WTC11 (cell line): ENCODE measurements at regions not wholly inside any gene's neighbourhood (a gene's known extent, or its start where the extent isn't known, plus 50 kb on each side); places are given as distances from the start of the nearest gene placed in this dataset.

Experiments used
- CREM ChIP-seq: sonication (generic); formaldehyde crosslinking; IDR thresholded peaks from 2 replicates; pipeline ENCODE4 v1.8.1; 2022; ENCODE audit warnings: mild to moderate bottlenecking, missing genetic modification reagents, moderate library complexity
- FOXJ3 ChIP-seq: sonication (generic); formaldehyde crosslinking; IDR thresholded peaks from 2 replicates; pipeline ENCODE4 v1.9.0; 2021; ENCODE audit warnings: missing genetic modification reagents, mild to moderate bottlenecking, borderline replicate concordance
- FOXK1 ChIP-seq: sonication (generic); formaldehyde crosslinking; IDR thresholded peaks from 2 replicates; pipeline ENCODE4 v1.8.0; 2022; ENCODE audit warnings: mild to moderate bottlenecking, moderate library complexity, missing genetic modification reagents
- JUN ChIP-seq: sonication (generic); formaldehyde crosslinking; IDR thresholded peaks from 2 replicates; pipeline ENCODE4 v1.8.0; 2023; ENCODE audit warnings: mild to moderate bottlenecking, missing genetic modification reagents
- NFE2L1 ChIP-seq: sonication (generic); formaldehyde crosslinking; IDR thresholded peaks from 2 replicates; pipeline ENCODE4 v1.8.1; 2023; ENCODE audit warnings: missing genetic modification reagents
- TP53 ChIP-seq: sonication (generic); formaldehyde crosslinking; IDR thresholded peaks from 2 replicates; pipeline ENCODE4 v1.8.1; 2023; ENCODE audit warnings: mild to moderate bottlenecking, missing genetic modification reagents
- ZBTB43 ChIP-seq: sonication (generic); formaldehyde crosslinking; IDR thresholded peaks from 2 replicates; pipeline ENCODE4 v1.8.1; 2023; ENCODE audit warnings: mild to moderate bottlenecking, missing genetic modification reagents
- ZNF219 ChIP-seq: sonication (generic); formaldehyde crosslinking; IDR thresholded peaks from 2 replicates; pipeline ENCODE4 v1.8.0; 2023; ENCODE audit warnings: missing genetic modification reagents, mild to moderate bottlenecking, borderline replicate concordance
- ZNF263 ChIP-seq: sonication (generic); formaldehyde crosslinking; IDR thresholded peaks from 2 replicates; pipeline ENCODE4 v1.8.1; 2022; ENCODE audit warnings: low read depth, mild to moderate bottlenecking, moderate library complexity, missing genetic modification reagents
- TF ChIP-seq, protein P1 (sequence below): fragments of 200-600 bp; IDR thresholded peaks from 2 replicates; pipeline ENCODE4 v1.8.0; 2022; ENCODE audit warnings: antibody characterized with exemption
- TF ChIP-seq, protein P2 (sequence below): sonication (generic); formaldehyde crosslinking; IDR thresholded peaks from 2 replicates; pipeline ENCODE4 v1.8.1; 2023; ENCODE audit warnings: mild to moderate bottlenecking, missing genetic modification reagents, moderate library complexity
- TF ChIP-seq, protein P3 (sequence below): fragments of 250-450 bp; sonication (Bioruptor Pico); IDR thresholded peaks from 2 replicates; pipeline ENCODE4 v1.9.0; 2021; ENCODE audit warnings: mild to moderate bottlenecking, borderline replicate concordance
- TF ChIP-seq, protein P4 (sequence below): sonication (generic); formaldehyde crosslinking; IDR thresholded peaks from 2 replicates; pipeline ENCODE4 v1.8.0; 2022; ENCODE audit warnings: mild to moderate bottlenecking, missing genetic modification reagents
- TF ChIP-seq, protein P5 (sequence below): sonication (generic); formaldehyde crosslinking; IDR thresholded peaks from 2 replicates; pipeline ENCODE4 v1.8.1; 2022; ENCODE audit warnings: missing genetic modification reagents, borderline replicate concordance

DNA sequence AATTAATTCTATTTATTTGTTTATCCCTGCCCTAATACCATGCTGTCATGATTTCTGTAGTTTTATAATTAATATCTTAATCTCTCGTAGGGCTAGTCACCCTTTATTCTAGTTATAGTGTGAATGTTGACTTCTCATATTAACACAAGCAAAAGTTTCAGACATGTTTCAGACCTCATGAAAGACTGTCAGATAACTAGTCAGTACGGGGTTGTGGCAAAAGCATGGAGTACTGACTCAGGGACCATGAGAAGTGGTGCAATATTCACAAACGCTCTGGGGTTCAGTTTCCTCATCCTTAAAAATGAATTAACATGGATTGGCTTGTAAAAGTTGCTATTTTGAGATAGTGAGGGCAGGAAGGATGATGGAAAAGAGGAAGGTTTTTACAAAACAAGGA, 148.9 kb downstream of the TMEM200A start:
- TF ChIP-seq, protein P1, sequence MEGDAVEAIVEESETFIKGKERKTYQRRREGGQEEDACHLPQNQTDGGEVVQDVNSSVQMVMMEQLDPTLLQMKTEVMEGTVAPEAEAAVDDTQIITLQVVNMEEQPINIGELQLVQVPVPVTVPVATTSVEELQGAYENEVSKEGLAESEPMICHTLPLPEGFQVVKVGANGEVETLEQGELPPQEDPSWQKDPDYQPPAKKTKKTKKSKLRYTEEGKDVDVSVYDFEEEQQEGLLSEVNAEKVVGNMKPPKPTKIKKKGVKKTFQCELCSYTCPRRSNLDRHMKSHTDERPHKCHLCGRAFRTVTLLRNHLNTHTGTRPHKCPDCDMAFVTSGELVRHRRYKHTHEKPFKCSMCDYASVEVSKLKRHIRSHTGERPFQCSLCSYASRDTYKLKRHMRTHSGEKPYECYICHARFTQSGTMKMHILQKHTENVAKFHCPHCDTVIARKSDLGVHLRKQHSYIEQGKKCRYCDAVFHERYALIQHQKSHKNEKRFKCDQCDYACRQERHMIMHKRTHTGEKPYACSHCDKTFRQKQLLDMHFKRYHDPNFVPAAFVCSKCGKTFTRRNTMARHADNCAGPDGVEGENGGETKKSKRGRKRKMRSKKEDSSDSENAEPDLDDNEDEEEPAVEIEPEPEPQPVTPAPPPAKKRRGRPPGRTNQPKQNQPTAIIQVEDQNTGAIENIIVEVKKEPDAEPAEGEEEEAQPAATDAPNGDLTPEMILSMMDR = no peak
- no peak for TF ChIP-seq FOXJ3 (CRISPR knock-in tag)
- no peak for TF ChIP-seq TP53
- no peak for TF ChIP-seq ZNF263 (CRISPR knock-in tag)
- TF ChIP-seq, protein P2, sequence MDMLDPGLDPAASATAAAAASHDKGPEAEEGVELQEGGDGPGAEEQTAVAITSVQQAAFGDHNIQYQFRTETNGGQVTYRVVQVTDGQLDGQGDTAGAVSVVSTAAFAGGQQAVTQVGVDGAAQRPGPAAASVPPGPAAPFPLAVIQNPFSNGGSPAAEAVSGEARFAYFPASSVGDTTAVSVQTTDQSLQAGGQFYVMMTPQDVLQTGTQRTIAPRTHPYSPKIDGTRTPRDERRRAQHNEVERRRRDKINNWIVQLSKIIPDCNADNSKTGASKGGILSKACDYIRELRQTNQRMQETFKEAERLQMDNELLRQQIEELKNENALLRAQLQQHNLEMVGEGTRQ (CRISPR knock-in tag) = no peak
- no peak for TF ChIP-seq NFE2L1 (CRISPR knock-in tag)
- no peak for TF ChIP-seq ZNF219 (CRISPR knock-in tag)
- TF ChIP-seq, protein P3, sequence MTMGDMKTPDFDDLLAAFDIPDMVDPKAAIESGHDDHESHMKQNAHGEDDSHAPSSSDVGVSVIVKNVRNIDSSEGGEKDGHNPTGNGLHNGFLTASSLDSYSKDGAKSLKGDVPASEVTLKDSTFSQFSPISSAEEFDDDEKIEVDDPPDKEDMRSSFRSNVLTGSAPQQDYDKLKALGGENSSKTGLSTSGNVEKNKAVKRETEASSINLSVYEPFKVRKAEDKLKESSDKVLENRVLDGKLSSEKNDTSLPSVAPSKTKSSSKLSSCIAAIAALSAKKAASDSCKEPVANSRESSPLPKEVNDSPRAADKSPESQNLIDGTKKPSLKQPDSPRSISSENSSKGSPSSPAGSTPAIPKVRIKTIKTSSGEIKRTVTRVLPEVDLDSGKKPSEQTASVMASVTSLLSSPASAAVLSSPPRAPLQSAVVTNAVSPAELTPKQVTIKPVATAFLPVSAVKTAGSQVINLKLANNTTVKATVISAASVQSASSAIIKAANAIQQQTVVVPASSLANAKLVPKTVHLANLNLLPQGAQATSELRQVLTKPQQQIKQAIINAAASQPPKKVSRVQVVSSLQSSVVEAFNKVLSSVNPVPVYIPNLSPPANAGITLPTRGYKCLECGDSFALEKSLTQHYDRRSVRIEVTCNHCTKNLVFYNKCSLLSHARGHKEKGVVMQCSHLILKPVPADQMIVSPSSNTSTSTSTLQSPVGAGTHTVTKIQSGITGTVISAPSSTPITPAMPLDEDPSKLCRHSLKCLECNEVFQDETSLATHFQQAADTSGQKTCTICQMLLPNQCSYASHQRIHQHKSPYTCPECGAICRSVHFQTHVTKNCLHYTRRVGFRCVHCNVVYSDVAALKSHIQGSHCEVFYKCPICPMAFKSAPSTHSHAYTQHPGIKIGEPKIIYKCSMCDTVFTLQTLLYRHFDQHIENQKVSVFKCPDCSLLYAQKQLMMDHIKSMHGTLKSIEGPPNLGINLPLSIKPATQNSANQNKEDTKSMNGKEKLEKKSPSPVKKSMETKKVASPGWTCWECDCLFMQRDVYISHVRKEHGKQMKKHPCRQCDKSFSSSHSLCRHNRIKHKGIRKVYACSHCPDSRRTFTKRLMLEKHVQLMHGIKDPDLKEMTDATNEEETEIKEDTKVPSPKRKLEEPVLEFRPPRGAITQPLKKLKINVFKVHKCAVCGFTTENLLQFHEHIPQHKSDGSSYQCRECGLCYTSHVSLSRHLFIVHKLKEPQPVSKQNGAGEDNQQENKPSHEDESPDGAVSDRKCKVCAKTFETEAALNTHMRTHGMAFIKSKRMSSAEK = no peak
- TF ChIP-seq CREM (CRISPR knock-in tag) = no peak
- TF ChIP-seq FOXK1 (CRISPR knock-in tag) = no peak
- TF ChIP-seq JUN (CRISPR knock-in tag) = no peak
- TF ChIP-seq ZBTB43 (CRISPR knock-in tag) = no peak
- TF ChIP-seq, protein P4, sequence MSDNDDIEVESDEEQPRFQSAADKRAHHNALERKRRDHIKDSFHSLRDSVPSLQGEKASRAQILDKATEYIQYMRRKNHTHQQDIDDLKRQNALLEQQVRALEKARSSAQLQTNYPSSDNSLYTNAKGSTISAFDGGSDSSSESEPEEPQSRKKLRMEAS = no peak
- TF ChIP-seq, protein P5, sequence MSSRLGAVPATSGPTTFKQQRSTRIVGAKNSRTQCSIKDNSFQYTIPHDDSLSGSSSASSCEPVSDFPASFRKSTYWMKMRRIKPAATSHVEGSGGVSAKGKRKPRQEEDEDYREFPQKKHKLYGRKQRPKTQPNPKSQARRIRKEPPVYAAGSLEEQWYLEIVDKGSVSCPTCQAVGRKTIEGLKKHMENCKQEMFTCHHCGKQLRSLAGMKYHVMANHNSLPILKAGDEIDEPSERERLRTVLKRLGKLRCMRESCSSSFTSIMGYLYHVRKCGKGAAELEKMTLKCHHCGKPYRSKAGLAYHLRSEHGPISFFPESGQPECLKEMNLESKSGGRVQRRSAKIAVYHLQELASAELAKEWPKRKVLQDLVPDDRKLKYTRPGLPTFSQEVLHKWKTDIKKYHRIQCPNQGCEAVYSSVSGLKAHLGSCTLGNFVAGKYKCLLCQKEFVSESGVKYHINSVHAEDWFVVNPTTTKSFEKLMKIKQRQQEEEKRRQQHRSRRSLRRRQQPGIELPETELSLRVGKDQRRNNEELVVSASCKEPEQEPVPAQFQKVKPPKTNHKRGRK (CRISPR knock-in tag) = no peak
